ENCODE measurements at regions not wholly inside any gene's neighbourhood (a gene's known extent, or its start where the extent isn't known, plus 50 kb on each side); places are given as distances from the start of the nearest gene placed in this dataset.
"Not testable (repeated sequence)": the region's sequence is repeated elsewhere in the genome, so short reads cannot be mapped to it uniquely, and the experiment has no call there.

DNA sequence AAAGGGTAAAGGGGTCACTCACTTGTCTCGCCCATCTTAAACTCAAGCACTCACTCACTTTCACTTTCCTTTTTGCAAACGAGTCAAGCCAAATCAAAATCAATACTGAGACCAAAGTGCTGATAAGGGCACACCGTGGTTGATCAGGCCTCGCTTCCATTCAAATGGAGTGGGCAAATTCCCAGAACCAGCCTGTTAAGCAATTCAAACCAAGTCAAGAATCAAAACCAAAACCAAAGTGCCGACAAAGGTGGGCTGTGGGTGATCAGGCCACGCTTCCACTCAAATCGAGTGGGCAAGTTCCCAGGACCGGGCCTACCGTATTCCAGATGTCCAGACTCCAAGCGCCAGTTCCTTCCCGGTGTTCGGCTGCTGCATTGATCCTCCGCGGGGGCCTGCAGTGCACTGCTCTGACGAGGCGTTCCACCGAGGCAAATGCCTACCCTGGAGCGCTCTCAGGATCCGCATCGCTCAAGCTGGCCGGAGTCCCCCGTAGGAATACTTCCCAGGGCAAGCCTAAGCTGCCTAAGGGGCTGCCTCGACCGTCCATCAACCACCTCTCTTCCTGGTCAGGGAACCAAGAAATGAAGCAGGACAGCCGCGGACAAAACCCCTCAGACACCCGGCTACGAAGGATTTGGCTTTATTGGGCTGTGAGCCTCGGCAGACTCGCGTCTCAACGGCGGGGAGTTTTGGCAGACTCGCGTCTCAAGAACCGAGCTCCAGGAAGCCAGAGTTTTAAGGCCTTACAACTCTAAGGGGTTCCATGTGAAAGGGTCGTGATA is 89.9 kb upstream of the SLC1A4 start:
- ChIA-PET CTCF (no interaction called here), POLR2A (no interaction called here)
- TF ChIP-seq, protein P1, sequence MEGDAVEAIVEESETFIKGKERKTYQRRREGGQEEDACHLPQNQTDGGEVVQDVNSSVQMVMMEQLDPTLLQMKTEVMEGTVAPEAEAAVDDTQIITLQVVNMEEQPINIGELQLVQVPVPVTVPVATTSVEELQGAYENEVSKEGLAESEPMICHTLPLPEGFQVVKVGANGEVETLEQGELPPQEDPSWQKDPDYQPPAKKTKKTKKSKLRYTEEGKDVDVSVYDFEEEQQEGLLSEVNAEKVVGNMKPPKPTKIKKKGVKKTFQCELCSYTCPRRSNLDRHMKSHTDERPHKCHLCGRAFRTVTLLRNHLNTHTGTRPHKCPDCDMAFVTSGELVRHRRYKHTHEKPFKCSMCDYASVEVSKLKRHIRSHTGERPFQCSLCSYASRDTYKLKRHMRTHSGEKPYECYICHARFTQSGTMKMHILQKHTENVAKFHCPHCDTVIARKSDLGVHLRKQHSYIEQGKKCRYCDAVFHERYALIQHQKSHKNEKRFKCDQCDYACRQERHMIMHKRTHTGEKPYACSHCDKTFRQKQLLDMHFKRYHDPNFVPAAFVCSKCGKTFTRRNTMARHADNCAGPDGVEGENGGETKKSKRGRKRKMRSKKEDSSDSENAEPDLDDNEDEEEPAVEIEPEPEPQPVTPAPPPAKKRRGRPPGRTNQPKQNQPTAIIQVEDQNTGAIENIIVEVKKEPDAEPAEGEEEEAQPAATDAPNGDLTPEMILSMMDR (IDR thresholded peaks at IDR 0.05; ENCODE audit: control extremely low read depth, extremely low read depth, low read depth, missing control alignments) = no peak
- no peak for DNase-seq (ENCODE audit: extremely low spot score)

DNA sequence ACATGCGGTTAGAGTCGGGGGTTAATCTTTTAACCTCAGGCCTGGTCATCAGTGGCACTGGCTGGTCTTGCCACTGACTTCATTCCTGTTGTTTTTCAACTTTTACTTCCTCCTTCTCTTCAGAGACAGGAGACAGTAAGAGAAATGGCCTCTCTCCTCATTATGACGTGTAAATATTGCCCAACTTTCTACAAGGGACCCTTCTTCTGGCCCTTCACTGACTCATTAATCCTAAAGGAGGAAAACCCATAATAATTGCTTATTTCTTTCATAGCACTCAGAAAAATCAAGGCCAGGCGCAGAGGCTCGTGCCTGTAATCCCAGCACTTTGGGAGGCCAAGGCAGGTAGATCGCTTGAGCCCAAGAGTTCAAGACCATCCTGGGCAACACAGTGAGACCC is 89.3 kb upstream of the SLC1A4 start:
- POLR2A ChIA-PET; DNase-seq (ENCODE audit: extremely low spot score); CTCF ChIA-PET: not testable (repeated sequence)

DNA sequence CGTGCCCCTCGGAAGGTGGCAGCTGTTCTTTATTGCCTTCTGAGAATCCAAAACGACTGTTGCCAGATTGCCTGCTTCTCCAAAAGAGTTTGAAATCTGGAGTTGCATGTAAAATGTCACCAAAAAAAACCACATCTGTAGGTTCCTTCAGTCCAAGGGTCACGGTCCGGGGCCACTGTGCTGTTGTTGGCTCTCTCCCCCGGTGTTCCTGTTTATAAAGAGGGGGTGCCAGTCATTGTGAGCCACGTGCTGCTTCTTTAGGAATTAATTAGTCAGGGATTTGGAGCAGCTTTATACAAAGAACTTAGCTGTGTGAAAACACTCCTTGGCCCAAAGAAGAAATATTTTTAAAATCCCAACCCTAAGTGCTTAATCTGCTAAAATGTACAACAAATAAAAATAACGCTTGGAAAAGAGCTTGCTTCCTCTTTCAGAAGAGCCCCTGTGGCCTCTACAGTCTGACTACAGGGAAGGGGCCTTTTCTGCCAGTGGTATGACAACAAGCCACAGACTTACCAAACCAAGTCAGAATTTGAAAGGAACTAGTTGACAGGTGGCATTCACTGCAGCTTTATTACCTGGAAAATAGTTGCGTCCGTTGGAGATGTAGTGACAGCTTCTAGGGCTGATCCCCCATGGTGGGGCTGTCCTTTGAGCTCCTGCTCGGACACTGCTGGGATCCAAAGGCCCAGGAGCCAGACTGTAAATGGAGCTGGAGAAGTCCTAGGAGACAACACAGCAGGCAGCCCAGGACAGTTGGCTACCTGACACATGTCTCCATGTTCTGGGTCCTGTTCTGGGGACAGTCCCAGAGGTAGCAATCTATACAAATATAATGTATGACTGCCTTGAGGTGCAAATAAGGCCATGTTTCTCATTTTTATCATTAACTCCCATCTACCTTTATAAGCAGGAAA is 84.5 kb upstream of the SLC1A4 start:
- CTCF ChIA-PET = interaction anchor here (0.7 to 6.3 kb wide), 8 partner anchors 12 to 298 kb away, joined by 3 to 61 read pairs (median 4); no protein-coding TSS in a partner anchor

DNA sequence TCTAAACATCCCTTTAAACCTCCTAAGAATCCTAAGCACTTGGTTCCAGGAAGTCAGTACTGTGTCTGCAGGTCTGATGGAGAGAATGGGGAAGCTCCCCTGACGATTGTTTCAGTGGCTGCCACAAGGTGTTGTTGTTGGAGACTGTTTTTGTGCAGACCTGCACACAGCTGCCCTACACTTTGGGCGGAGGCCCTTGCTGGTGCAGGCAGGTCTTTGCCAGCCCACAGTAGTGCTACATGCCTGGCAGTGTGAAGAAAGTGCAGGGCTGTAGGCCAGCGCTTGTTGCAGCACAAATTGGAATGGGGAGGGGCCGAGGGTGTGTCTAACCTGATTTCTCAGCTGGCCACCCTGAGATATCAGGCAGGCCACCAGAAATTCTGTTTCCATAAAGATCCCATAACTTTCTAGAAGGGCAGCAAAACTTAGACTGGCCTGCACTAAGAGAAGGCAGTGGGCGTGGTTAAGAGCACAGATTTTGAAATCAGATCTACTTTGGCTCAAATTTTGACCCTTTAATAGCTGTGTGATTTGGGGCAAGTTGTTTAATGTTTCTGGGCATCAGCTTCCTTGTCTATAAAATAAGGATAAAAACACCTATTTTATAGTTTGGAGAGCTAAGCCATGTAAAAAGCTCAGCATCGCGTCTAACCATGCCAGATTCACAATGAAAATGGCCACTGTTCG is 83.7 kb upstream of the SLC1A4 start:
- POLR2A ChIA-PET = no interaction called here
- TF ChIP-seq, protein P1 (IDR thresholded peaks at IDR 0.05; ENCODE audit: control extremely low read depth, extremely low read depth, low read depth, missing control alignments) = no peak
- DNase-seq (ENCODE audit: extremely low spot score) = no peak
- CTCF ChIA-PET = interaction anchor here (0.9 to 6.3 kb wide), 8 partner anchors 11 to 669 kb away, joined by 3 to 61 read pairs (median 4); no protein-coding TSS in a partner anchor

More for the DNA sequence above, 84.5 kb upstream of the SLC1A4 start:
- DNase-seq (ENCODE audit: extremely low spot score) = no peak
- POLR2A ChIA-PET = no interaction called here
- TF ChIP-seq, protein P1 (IDR thresholded peaks at IDR 0.05; ENCODE audit: control extremely low read depth, extremely low read depth, low read depth, missing control alignments) = no peak

DNA sequence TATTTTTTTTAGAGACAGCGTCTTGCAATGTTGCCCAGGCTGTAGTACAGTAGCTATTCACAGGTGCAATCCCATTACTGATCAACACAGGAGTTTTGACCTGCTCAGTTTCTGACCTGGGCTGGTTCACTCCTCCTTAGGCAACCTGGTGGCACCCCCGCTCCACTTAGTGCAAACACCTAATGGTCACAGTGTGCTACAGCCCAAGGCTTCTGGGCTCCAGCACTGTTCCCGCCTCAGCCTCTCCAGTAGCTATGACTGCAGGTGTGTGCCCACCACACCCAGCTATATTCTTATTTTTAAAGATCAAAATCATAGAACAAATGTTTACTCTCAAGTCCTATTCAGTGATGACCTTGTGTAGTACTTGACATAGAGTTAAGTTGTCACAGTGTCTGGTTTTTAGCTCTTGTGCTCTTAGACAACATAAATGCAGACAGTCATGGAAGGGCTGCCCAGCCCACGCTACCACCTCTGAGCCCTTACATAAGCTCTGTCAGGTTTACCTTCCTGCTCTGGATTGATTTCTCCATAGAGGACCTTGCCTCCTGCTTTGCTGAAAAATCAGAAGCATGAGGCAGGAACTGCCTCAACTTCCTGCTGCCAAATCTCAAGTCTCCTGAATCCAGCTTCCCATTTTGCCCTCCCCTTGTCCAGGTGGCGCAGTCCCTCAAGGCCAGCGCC is 82.2 kb upstream of the SLC1A4 start:
- ChIA-PET CTCF (interaction anchor here (1.0 to 6.3 kb wide), 8 partner anchors 10 to 561 kb away, joined by 3 to 61 read pairs (median 4); no protein-coding TSS in a partner anchor), POLR2A (no interaction called here)
- DNase-seq (ENCODE audit: extremely low spot score) = no peak
- TF ChIP-seq, protein P1 (IDR thresholded peaks at IDR 0.05; ENCODE audit: control extremely low read depth, extremely low read depth, low read depth, missing control alignments) = no peak

DNA sequence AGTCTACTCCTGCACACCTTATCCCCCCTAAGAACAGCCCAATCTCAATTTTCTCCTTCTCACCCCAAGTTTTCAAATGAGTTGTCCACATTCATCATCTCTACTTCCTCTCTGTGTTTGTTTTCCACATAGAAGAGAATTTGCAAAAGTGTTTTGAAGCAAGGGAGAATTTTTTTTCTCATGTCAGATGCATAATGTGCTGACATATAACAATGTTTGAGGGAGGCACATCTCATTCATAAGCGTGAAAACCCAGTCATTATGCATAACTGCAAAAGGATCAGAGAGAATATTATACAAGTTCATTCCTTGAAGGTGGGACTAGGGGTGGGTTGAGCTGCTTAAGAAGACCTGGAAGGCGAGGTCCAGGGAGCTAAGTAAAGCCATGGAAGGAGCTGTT is 80.8 kb upstream of the SLC1A4 start:
- CTCF ChIA-PET = interaction anchor here (1.0 to 6.3 kb wide), 2 partner anchors 8 to 35 kb away, joined by 4 to 61 read pairs; no protein-coding TSS in a partner anchor
- no peak for DNase-seq (ENCODE audit: extremely low spot score)
- POLR2A ChIA-PET = interaction anchor here (0.6 to 0.7 kb wide), 2 partner anchors 209 to 270 kb away, joined by 5 to 6 read pairs; no protein-coding TSS in a partner anchor
- TF ChIP-seq, protein P1 (IDR thresholded peaks at IDR 0.05; ENCODE audit: control extremely low read depth, extremely low read depth, low read depth, missing control alignments) = no peak
